Smooth muscle cell (in vitro differentiated cells): ENCODE measurements at regions not wholly inside any gene's neighbourhood (a gene's known extent, or its start where the extent isn't known, plus 50 kb on each side); places are given as distances from the start of the nearest gene placed in this dataset.

Source experiments
- DNase-seq: peaks from one replicate; lab custom pipeline; 2025; ENCODE audit not compliant: unreplicated experiment; lab: John Stamatoyannopoulos, UW
- H2AFZ ChIP-seq: fragments of 200-600 bp; sonication (generic); 2 replicates; pipeline ENCODE4 v1.6.0; 2016; ENCODE audit warnings: antibody characterized with exemption, low read depth, mild to moderate bottlenecking
- H3F3A ChIP-seq: fragments of 200-600 bp; sonication (generic); 2 replicates; pipeline ENCODE4 v1.6.0; 2017; ENCODE audit warnings: antibody characterized with exemption, low read depth
- H3K27ac ChIP-seq: fragments of 200-600 bp; sonication (generic); 2 replicates; pipeline ENCODE4 v1.5.1; 2016; ENCODE audit warnings: low read depth, mild to moderate bottlenecking
- H3K27me3 ChIP-seq: fragments of 200-600 bp; sonication (generic); 2 replicates; pipeline ENCODE4 v1.6.1; 2016; ENCODE audit warnings: low read depth, mild to moderate bottlenecking
- H3K36me3 ChIP-seq: fragments of 200-600 bp; sonication (generic); 2 replicates; pipeline ENCODE4 v1.5.1; 2016; ENCODE audit warnings: low read depth
- H3K4me1 ChIP-seq: fragments of 200-600 bp; sonication (generic); 2 replicates; pipeline ENCODE4 v1.5.1; 2016; ENCODE audit warnings: low read depth
- H3K4me2 ChIP-seq: fragments of 200-600 bp; sonication (generic); 2 replicates; pipeline ENCODE4 v1.6.0; 2016; ENCODE audit warnings: mild to moderate bottlenecking
- H3K4me3 ChIP-seq: fragments of 200-600 bp; sonication (generic); 2 replicates; pipeline ENCODE4 v1.5.1; 2016; ENCODE audit warnings: mild to moderate bottlenecking
- H3K79me2 ChIP-seq: fragments of 200-600 bp; sonication (generic); 2 replicates; pipeline ENCODE4 v1.6.0; 2016; ENCODE audit warnings: low read depth, mild to moderate bottlenecking
- H3K9ac ChIP-seq: fragments of 200-600 bp; sonication (generic); 2 replicates; pipeline ENCODE4 v1.6.0; 2016; ENCODE audit warnings: low read depth
- H3K9me3 ChIP-seq: fragments of 200-600 bp; sonication (generic); replicated peaks from 2 replicates; pipeline ENCODE4 v1.5.1; 2016; ENCODE audit warnings: low read depth
- H4K20me1 ChIP-seq: fragments of 200-600 bp; sonication (generic); 2 replicates; pipeline ENCODE4 v1.6.0; 2016; ENCODE audit warnings: low read depth
- WGBS: methylation state at CpG from one replicate; pipeline ENCODE4 v1.1.7; 2016; ENCODE audit warnings: low lambda C conversion rate; 5-methylcytosine and 5-hydroxymethylcytosine counted together
- TF ChIP-seq, protein P1 (sequence below): fragments of 200-600 bp; sonication (generic); IDR thresholded peaks from 2 replicates; pipeline ENCODE4 v1.5.1; 2017; ENCODE audit warnings: borderline replicate concordance, mild to moderate bottlenecking, antibody characterized with exemption; ENCODE audit not compliant: insufficient read depth, poor library complexity, severe bottlenecking

DNA sequence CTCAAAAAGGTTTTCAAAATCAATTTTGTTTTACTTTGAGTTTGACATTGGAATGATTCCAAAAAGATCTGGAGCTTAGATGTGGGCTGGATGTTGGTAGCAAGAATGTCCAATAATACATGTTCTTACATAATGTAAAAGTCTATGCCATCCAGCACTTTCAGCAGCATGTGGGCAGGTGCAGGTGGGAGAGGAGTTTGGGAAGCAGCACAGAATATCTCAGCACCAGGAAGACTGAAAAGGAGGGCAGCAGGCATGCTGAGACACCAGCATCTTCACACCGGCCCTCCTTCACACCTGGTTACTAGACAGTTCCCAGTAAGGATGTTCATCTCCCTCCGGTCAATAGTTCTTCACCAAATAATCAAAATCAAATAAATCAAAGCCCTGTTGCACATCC, 166.6 kb downstream of the ZBTB18 start:
- Histone ChIP-seq H2AFZ (no peak overlapping the region), H3F3A (no peaks in the 10 kb centered on the region), H3K79me2 (no peaks in the 10 kb centered on the region), H3K36me3 (no peaks in the 10 kb centered on the region), H3K4me1 (no peaks in the 10 kb centered on the region), H4K20me1 (no peaks in the 10 kb centered on the region), H3K27ac (no peak overlapping the region), H3K4me3 (no peak overlapping the region), H3K9ac (no peak overlapping the region), H3K9me3 (no peaks in the 10 kb centered on the region), H3K4me2 (no peak overlapping the region), H3K27me3 (no peaks in the 10 kb centered on the region)
- TF ChIP-seq, protein P1, sequence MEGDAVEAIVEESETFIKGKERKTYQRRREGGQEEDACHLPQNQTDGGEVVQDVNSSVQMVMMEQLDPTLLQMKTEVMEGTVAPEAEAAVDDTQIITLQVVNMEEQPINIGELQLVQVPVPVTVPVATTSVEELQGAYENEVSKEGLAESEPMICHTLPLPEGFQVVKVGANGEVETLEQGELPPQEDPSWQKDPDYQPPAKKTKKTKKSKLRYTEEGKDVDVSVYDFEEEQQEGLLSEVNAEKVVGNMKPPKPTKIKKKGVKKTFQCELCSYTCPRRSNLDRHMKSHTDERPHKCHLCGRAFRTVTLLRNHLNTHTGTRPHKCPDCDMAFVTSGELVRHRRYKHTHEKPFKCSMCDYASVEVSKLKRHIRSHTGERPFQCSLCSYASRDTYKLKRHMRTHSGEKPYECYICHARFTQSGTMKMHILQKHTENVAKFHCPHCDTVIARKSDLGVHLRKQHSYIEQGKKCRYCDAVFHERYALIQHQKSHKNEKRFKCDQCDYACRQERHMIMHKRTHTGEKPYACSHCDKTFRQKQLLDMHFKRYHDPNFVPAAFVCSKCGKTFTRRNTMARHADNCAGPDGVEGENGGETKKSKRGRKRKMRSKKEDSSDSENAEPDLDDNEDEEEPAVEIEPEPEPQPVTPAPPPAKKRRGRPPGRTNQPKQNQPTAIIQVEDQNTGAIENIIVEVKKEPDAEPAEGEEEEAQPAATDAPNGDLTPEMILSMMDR: no peak
- 93% methylated on average over 2 of the region's 2 CpGs for WGBS
- no peak for DNase-seq

DNA sequence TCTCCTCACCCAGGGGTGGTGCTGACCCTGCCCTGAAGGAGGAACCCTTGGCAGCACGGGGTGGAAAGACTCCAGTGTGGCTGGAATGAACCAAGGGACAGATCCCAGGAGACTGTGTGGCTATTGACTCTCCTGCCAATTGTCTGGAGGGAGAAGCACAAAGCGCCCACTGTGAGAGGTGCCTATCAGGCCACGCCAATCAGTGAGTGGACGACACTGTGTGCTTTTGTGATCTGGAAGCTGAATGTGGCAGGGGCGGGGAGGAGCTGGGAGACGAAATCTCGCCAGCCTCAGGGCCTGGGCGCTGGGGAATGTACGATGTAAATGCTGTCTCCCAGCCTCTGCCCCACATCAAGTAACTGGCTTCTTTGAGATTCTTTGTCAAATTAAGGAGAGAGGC, 167.1 kb downstream of the ZBTB18 start:
- Histone ChIP-seq H3F3A (no peaks in the 10 kb centered on the region), H3K79me2 (no peaks in the 10 kb centered on the region), H3K27me3 (no peaks in the 10 kb centered on the region), H3K27ac (no peak overlapping the region), H3K4me2 (no peak overlapping the region), H3K9me3 (no peaks in the 10 kb centered on the region), H3K4me1 (no peaks in the 10 kb centered on the region), H4K20me1 (no peaks in the 10 kb centered on the region), H2AFZ (no peak overlapping the region), H3K9ac (no peak overlapping the region), H3K36me3 (no peaks in the 10 kb centered on the region), H3K4me3 (no peak overlapping the region)
- 93% methylated on average over 9 of the region's 9 CpGs for WGBS
- DNase-seq: no peak
- TF ChIP-seq, protein P1: no peak

GRCh38 chr1:244219149-244219548, 168.1 kb downstream of the ZBTB18 start:
- no peak for DNase-seq
- Histone ChIP-seq H3K9ac (no peak overlapping the region), H3K4me2 (no peak overlapping the region), H3K36me3 (no peaks in the 10 kb centered on the region), H3K9me3 (no peaks in the 10 kb centered on the region), H3F3A (no peaks in the 10 kb centered on the region), H3K27ac (no peak overlapping the region), H3K4me1 (no peaks in the 10 kb centered on the region), H2AFZ (no peak overlapping the region), H3K4me3 (no peak overlapping the region), H4K20me1 (no peaks in the 10 kb centered on the region), H3K79me2 (no peaks in the 10 kb centered on the region), H3K27me3 (no peaks in the 10 kb centered on the region)
- TF ChIP-seq, protein P1: no peak

DNA sequence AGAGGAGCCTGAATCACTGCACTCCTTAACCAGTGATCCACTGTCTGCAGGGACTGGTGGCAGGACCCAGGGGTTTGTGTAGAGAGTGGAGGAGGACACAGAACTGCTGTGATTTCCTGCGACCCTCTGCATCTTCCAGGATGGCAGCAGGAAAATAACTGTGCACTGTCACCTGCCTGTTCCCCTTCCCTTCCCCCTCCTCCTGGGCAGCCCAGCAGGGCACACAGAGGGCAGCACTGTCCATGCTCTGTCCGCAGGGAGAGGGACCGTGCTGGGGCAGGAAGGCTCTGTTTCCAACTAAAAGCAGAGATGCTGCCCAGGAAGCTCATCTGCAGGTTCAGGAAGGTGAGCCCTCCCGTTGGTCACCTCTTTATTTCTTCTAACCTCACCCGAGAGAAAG, 168.7 kb downstream of the ZBTB18 start:
- Histone ChIP-seq H3K27ac (no peak overlapping the region), H3K27me3 (no peaks in the 10 kb centered on the region), H3K4me3 (no peak overlapping the region), H3K9ac (no peak overlapping the region), H4K20me1 (no peaks in the 10 kb centered on the region), H2AFZ (no peak overlapping the region), H3K9me3 (no peaks in the 10 kb centered on the region), H3K4me1 (no peaks in the 10 kb centered on the region), H3K4me2 (no peak overlapping the region), H3K36me3 (no peaks in the 10 kb centered on the region), H3F3A (no peaks in the 10 kb centered on the region), H3K79me2 (no peaks in the 10 kb centered on the region)
- TF ChIP-seq, protein P1: no peak
- DNase-seq: no peak
- WGBS: 92% methylated on average over 5 of the region's 5 CpGs
